D721Med (cell line): ENCODE measurements at regions not wholly inside any gene's neighbourhood (a gene's known extent, or its start where the extent isn't known, plus 50 kb on each side); places are given as distances from the start of the nearest gene placed in this dataset.

Experiments used
- DNase-seq: peaks from one replicate; pipeline ENCODE4 v3.0.0; 2011; ENCODE audit warnings: low spot score; ENCODE audit not compliant: insufficient read length
- FAIRE-seq: peaks from 2 replicates; lab custom pipeline; 2011; peaks lifted over from hg19 to GRCh38; lab: Jason Lieb, UNC
- TF ChIP-seq, protein P1 (sequence below): IDR thresholded peaks from 2 replicates; pipeline ENCODE4 v1.5.1; 2012; ENCODE audit warnings: mild to moderate bottlenecking, control low read depth; ENCODE audit not compliant: insufficient read depth; ENCODE audit errors: missing control alignments

DNA sequence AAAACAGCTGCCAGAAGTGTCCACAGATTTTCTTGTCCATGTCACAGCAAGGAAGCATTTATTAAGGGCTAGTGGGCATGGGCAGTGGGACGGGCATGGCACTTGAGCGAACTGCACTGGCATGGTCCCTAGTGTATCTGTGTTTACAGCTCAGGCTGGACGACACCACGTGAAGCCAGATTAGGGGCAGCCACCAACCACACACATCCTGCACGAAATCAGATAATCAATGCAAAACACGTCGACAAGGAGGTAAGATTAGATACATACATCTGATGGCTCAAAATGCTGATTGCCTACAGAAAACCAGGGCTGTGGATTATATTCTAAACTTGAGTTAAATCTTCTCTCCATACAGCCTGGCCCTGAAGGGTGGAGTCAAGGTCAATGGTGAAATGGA, 103.8 kb upstream of the ATP6AP2 start:
- TF ChIP-seq, protein P1, sequence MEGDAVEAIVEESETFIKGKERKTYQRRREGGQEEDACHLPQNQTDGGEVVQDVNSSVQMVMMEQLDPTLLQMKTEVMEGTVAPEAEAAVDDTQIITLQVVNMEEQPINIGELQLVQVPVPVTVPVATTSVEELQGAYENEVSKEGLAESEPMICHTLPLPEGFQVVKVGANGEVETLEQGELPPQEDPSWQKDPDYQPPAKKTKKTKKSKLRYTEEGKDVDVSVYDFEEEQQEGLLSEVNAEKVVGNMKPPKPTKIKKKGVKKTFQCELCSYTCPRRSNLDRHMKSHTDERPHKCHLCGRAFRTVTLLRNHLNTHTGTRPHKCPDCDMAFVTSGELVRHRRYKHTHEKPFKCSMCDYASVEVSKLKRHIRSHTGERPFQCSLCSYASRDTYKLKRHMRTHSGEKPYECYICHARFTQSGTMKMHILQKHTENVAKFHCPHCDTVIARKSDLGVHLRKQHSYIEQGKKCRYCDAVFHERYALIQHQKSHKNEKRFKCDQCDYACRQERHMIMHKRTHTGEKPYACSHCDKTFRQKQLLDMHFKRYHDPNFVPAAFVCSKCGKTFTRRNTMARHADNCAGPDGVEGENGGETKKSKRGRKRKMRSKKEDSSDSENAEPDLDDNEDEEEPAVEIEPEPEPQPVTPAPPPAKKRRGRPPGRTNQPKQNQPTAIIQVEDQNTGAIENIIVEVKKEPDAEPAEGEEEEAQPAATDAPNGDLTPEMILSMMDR = no peak
- DNase-seq (no peak), FAIRE-seq (no peak)

DNA sequence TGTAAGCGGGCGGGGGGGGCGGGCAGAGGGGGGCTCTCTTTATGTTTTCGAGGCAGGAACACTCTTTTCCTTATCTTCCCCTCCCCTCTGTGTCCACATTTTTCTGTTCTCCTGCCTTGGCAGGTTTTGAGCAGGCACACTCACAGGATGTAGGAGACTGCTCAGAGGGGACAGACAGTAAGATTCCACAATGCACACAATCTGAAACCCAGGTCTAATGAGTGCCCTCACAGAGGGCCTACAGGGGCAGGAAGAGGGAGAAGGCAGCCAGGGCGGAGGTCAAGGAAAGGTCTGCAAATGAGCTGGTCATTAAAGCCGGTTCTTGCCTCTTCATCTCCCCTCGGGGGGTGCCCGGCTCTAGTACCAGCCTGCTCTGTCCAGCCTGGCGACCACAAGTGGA, 106.1 kb upstream of the ATP6AP2 start:
- DNase-seq = no peak
- FAIRE-seq = no peak
- TF ChIP-seq, protein P1 = no peak

DNA sequence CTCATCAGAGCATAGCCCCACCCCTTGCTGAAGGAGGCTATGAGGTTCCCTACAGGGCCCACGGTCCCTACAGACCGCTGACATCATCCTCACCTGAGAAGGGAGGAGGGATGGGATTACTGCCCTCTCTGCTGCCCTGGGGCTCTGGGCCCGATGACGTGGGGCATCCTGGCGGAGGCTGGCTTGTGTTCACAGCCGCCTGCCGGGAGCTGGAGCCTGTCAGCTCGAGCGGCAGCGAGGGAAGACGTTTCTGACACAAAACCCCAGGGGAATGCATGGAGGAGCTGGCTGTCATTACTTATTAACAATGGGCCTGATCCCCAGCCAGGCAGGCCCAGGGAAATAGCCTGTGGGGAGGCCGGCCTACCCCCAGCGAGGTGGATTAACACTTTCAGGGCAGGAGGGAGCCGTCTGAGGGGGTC, 106.6 kb upstream of the ATP6AP2 start:
- FAIRE-seq = no peak
- DNase-seq = peak; percentile 31
- TF ChIP-seq, protein P1 = no peak

DNA sequence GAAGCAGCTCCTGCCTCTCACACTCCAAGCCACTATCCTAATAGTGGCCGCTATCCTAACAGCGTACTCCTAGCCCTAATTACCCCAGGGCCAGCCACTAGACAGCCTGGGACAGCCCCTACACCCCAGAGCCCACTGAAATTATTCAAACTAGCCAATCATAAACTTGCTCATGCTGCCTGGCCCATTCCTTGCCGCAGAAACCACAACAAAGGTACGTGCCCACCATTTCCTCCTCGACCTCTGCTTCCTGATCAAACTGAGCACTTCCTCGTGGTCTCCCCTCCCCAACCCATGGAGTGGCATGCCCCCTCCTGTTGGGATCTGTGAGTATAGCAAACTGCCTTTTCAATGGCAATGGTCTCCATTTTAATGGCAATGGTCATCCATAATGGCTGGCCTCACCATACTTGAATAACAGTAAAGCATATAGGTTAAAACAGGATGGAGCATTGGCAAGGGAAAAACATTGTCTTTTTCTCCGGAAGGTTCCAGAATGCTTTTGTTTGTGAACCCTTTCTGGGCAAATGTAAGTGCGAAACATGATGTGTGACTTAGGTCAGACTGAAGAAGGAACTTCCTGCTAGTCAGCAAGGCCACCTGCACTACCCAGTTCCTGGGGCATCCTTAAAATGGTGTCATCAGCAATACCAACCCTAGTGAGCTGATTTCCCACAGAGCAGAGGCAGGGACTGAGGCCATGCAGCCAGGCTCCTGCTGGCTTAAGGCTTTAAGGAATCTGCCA, 107.1 kb upstream of the ATP6AP2 start:
- FAIRE-seq (peak; percentile 79), DNase-seq (no peak)
- TF ChIP-seq, protein P1 = no peak

DNA sequence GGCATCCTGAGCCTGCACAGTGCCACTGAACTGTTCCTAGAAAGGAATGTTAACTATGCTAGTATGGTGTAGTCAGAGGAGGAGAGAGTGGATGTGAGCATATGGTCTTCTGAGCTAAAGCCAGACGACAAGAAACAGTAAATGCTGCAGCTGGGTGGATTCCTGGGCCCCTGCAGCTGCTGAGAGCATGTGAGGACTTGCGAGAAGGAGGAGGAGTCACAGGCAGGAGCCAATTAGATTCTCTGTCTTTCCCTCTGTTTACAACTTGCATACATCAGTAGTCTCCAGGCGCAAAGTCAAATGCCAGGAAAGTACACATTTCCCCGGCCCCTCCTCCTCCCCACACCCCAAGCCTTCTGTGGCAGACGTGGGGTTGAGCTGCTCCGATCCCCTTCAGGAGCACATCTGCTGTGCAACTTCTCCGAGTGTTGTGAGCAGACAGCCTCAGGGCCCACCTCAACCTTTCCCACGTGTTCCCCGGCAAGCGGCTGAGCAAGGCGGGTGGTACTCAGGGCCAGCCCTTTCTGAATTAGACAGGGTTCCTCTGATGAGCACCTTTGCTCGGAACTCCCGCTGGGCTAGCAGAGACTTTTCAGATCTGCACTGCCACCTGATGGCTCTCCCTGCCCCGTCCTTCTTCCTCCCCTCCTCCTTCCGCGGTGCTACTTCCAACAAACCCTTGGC, 108.7 kb upstream of the ATP6AP2 start:
- no peak for DNase-seq
- FAIRE-seq = no peak
- TF ChIP-seq, protein P1 = no peak

DNA sequence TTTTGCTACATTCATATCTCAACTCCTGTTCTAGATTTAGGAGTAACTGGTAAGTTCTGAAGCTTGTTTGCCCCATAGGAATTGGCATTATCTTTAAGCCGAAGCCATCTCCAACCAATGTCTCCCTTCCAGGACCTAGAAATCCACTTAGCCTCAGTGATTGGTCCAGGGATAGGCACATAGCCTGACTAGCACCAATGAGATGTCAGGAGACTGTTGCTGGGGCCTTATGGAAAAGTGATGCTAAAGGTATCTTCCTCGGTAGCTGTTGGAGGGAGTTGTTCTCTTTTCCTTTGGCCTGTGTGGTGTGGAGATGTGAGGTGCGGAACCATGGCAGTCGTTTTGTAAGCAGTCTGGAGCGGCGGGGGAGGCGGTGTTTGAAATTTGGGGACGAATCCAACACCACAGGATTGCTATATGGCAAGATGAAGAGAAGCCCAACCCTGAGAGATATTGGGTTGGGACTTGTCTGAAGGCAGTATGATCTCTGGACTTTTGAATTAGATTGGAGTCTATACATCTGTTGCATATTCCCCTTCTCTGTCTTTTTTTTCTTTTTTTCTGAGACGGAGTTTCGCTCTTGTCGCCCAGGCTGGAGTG, 109.8 kb upstream of the ATP6AP2 start:
- no peak for DNase-seq
- TF ChIP-seq, protein P1 = no peak
- peak; percentile 11 for FAIRE-seq
